VCaP (cell line): ENCODE measurements at regions not wholly inside any gene's neighbourhood (a gene's known extent, or its start where the extent isn't known, plus 50 kb on each side); places are given as distances from the start of the nearest gene placed in this dataset.

Experiments
- H3K27ac ChIP-seq: fragments of 450-650 bp; 2 replicates; pipeline ENCODE4 v1.5.1; 2017
- TF ChIP-seq, protein P1 (sequence below): fragments of 450-650 bp; conservative IDR thresholded peaks from 2 replicates; pipeline ENCODE4 v1.5.1; 2017; ENCODE audit warnings: mild to moderate bottlenecking, moderate library complexity

- TF ChIP-seq, protein P1, sequence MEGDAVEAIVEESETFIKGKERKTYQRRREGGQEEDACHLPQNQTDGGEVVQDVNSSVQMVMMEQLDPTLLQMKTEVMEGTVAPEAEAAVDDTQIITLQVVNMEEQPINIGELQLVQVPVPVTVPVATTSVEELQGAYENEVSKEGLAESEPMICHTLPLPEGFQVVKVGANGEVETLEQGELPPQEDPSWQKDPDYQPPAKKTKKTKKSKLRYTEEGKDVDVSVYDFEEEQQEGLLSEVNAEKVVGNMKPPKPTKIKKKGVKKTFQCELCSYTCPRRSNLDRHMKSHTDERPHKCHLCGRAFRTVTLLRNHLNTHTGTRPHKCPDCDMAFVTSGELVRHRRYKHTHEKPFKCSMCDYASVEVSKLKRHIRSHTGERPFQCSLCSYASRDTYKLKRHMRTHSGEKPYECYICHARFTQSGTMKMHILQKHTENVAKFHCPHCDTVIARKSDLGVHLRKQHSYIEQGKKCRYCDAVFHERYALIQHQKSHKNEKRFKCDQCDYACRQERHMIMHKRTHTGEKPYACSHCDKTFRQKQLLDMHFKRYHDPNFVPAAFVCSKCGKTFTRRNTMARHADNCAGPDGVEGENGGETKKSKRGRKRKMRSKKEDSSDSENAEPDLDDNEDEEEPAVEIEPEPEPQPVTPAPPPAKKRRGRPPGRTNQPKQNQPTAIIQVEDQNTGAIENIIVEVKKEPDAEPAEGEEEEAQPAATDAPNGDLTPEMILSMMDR: no peak
- H3K27ac ChIP-seq: no peak overlapping the region
Observed at GRCh38 chr6:138609801-138610430, 110.6 kb upstream of the NHSL1 start.

- TF ChIP-seq, protein P1: no peak
- H3K27ac ChIP-seq: no peak overlapping the region
Observed at GRCh38 chr6:138610816-138611215, 111.5 kb upstream of the NHSL1 start.

GRCh38 chr6:138614151-138614550 is 114.9 kb upstream of the NHSL1 start:
- no peak overlapping the region for H3K27ac ChIP-seq
- TF ChIP-seq, protein P1: no peak

DNA sequence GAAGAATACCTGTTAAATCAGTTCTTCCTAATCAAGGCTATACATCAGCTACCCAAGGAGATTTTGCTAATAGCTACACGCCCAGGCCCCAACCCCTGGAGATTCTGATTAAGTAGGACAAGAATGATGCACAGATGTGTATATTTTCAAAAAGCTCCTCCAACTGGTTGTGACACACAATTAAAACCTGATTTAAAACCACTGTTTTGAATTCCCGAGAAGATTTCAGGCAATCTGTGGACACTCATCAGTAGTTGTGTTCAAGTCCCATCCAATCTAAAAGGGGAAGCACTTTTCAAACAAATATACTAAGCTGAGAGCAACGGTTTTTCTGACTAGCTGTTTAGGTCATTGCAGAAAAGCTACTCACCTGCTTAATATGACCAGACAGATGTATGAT is 118.9 kb upstream of the NHSL1 start:
- no peak overlapping the region for H3K27ac ChIP-seq
- TF ChIP-seq, protein P1: no peak

DNA sequence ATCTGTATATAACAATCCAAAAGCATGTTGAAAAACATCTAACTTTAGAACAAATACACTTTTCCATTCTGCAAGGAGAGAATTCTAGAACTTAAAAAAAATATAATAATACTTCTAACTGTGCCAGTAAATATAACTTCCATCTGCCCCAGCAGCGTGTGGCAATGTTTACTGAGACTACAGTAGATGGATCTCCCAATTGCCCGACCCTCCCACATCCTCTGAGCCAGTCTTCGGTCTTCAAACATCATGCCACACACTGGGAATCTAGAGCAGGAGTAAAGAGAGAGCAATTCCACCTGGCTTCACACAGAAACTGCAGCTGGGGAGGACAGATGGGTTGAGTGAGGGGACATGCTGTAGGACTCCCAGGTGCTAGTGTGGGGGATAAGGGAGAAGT is 121.3 kb upstream of the NHSL1 start:
- no peak overlapping the region for H3K27ac ChIP-seq
- TF ChIP-seq, protein P1: no peak

- H3K27ac ChIP-seq: no peak overlapping the region
- TF ChIP-seq, protein P1: no peak
Observed at GRCh38 chr6:138622967-138623366, 123.7 kb upstream of the NHSL1 start.

DNA sequence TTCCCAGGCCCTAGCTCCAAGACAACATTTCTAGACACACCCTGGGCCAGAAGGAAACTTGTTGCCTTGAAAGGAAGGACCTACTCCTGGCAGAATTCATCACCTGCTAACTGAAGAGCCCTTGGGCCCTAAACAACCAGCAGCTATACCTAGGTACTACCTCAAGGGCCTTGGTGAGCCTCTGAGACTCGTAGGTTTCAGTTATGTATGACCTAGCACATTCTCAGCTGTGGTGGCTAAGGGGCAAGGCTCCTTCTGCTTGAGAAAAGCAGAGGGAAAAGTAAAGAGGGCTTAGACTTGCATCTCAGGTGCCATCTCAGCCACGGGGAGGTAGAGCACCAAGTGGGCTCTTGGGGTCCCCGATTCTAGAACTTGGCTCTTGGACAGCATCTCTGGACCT is 132.3 kb upstream of the NHSL1 start:
- H3K27ac ChIP-seq: no peak overlapping the region
- TF ChIP-seq, protein P1: no peak

DNA sequence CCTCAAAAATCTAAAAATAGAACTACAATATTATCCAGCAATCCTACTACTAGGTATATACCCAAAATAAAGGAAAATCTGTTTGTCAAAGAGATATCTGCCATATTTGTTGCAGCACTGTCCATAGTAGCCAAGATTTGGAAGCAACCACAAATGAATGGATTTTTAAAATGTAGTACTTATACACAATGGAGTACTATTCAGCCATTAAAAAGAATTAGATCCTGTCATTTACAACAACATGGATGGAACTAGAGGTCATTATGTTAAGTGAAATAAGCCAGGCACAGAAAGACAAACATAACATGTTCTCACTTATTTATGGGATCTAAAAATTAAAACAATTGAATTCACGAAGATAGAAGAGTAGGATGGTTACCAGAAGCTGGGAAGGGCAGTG is 135.7 kb upstream of the CCDC28A start:
- TF ChIP-seq, protein P1: no peak

More for the DNA sequence above, 135.7 kb upstream of the CCDC28A start:
- no peak overlapping the region for H3K27ac ChIP-seq
